LNCAP (cell line): ENCODE measurements at regions not wholly inside any gene's neighbourhood (a gene's known extent, or its start where the extent isn't known, plus 50 kb on each side); places are given as distances from the start of the nearest gene placed in this dataset.

ENCODE experiments used
- TF ChIP-seq, protein P1 (sequence below): fragments of 450-650 bp; IDR thresholded peaks from 2 replicates; pipeline ENCODE4 v1.5.1; 2017; ENCODE audit warnings: mild to moderate bottlenecking

DNA sequence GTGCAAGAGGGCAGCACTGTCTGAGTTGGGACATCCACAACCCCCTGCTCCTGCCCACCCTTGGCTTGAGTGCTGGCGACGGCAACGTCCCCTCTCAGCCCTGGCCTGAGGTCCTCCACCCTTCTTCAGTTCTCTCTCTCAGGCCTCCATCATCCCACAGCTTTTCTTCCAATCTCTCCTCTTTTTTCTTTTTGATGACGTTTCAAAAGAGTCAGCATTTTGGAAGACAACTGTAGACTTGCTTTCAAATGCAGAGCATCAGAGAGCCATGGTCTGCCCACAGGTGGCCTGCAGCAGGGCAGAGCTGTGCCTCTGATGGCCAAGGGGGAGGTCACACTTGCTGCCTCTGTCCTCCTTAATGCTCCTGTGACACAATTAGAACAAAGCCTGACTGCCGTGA lies 775.4 kb downstream of the KCNJ18 start:
- TF ChIP-seq, protein P1, sequence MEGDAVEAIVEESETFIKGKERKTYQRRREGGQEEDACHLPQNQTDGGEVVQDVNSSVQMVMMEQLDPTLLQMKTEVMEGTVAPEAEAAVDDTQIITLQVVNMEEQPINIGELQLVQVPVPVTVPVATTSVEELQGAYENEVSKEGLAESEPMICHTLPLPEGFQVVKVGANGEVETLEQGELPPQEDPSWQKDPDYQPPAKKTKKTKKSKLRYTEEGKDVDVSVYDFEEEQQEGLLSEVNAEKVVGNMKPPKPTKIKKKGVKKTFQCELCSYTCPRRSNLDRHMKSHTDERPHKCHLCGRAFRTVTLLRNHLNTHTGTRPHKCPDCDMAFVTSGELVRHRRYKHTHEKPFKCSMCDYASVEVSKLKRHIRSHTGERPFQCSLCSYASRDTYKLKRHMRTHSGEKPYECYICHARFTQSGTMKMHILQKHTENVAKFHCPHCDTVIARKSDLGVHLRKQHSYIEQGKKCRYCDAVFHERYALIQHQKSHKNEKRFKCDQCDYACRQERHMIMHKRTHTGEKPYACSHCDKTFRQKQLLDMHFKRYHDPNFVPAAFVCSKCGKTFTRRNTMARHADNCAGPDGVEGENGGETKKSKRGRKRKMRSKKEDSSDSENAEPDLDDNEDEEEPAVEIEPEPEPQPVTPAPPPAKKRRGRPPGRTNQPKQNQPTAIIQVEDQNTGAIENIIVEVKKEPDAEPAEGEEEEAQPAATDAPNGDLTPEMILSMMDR: no peak

DNA sequence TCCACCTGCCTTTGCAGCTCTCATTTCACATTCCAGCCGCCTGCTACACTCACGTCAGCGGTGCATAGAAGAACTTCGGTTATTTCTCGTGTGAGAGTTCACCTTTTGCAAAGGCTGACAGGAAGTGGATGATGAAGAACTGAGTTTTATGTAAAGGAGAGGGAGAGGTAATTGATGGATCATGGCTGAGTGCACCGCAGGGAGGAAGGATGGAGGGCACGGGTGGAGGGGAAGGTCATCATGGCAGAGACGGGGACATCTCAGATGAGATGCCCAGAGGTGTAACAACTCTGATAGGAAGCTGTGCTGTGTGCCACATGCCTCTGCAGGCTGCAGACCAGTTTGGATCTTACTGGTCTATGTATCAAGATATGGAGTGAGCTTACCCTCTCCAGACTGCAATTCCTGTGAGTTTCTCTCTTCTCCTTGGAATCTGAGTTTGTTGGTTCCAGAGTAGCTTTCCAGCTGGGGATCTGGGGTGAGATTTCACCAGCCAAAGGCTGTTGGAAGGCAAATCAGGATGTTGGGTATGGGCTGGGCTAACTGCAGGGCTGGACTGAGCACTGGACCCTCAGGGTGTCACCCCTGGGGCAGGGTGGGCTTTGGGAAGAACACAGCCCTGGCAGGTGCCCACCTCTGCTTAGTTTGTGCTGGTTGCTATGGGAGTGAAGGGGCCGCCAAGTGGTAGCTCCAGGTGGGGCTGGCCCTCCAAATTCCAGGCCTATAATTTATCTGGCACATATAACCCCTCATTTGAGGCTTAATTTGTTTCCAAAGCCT lies 777.0 kb downstream of the KCNJ18 start:
- TF ChIP-seq, protein P1: no peak

DNA sequence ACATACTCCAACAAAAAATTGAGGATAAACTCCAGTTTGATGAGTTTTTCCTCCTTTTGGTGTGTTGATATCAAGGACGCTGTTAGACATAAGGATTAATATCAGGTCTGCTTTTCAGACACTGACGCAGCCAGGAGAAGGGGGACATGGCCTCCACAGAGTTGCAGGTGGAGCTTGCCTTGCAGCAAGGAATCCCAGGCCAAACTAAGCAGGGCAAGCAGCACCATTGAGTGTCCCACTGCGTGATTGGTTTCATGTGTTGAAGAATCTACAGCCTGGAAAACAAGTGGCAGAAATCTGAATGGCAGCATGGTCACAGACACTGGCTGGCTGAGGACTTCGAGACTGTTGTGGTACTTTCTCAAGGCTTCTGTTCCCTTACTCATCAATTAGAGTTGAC lies 777.6 kb downstream of the KCNJ18 start:
- TF ChIP-seq, protein P1: no peak

DNA sequence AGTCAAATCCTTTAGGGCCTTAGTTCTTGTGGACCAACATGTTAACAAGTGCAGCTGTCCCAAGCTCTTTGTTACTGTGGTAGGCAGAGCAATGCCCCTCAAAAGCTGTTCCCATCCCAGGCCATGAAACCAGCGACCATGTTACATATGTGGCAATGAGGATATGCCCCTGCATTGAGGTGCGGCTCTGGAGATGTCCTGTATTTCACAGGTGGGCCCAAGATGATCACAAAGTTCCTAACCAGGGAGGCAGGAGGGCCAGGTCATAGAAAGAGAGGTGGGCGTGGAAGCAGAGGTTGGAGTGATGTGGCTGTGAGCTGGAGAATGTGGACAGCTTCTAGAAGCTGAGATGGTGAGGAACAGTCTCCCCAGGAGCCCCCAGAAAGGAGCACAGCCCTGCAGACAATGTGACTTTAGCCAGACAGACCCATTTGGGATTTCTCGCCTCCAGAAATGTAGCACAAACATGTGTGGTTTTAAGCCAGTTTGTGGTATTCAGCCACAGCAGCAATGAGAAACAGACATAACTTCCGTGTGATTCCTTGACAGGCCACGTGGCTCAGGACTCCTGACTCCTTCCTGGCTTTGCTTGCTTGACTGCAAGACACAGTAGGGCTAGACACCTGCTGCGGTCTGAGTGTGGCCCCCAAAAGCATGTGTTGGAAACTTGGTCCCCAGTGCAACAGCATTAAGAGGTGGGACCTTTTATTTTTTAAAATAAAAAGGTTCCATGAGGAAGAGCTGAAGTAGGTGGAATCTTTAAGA lies 778.3 kb downstream of the KCNJ18 start:
- TF ChIP-seq, protein P1: no peak

DNA sequence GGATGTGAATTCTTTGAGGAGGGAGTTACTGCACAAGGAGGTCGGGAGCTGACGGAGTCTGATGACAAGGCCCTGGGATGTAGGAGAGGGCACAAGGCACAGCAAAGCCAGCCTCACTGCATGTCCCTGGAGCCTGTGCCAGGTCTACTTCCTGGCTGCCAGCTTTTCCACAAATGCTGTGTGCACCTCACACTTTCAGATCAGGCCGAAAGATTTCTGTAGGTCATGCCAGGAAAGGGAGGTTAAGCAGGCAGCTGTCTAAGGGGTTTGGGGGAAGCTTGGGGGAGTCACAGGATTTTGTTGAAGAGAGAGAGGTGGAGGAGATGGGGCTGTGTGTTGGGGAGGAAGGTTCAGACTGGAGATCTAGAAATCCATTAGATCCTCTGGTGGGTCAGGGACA lies 792.5 kb downstream of the KCNJ18 start:
- TF ChIP-seq, protein P1: no peak

DNA sequence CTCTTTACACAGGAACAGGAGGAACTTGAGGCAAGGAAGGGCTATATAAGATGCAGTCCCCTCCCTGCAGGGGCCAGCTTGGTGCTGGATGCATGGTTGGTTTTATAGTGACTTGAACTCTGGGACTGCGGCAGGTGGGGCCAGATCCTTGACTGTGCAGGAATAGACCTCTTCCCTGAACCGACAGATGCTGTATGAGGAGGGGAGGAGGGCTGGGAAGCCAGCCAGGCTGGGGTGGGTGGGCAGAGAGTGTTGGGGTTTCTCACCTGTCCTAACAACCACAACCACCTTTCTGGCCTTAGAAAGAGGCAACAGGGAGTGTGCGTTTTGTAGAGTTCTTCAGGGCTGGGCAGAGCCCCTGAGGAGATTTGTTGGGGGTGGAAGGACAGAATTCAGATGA lies 798.1 kb downstream of the KCNJ18 start:
- TF ChIP-seq, protein P1: no peak

DNA sequence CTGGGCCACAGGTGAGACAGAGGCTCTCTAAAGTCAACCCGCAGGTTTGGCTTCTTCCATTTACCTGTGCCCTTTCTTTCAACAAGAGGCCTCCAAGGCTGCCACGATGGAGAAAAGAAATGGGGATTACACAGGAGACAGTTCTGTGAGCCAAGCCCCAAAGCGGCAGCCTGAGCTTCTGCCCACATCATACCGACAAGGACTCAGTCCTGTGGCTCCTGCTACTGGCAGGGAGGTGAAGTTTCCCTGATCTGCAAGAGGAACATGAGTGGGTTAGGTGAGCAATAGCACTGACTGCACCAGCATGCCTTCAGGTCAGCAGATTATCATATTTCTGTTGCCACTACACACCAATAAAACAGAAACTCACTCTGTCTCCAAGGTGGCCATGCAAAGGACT lies 800.0 kb downstream of the KCNJ18 start:
- TF ChIP-seq, protein P1: no peak
